ENCODE measurements at regions not wholly inside any gene's neighbourhood (a gene's known extent, or its start where the extent isn't known, plus 50 kb on each side); places are given as distances from the start of the nearest gene placed in this dataset.

- DNase-seq (ENCODE audit: low read depth in 1 of 2, low spot score in 1 of 2): no peak
Measured at GRCh38 chr6:170136541-170137175, 154.2 kb downstream of the DLL1 start.

- no peak for DNase-seq (ENCODE audit: low read depth in 1 of 2, low spot score in 1 of 2)
Measured at GRCh38 chr6:170135821-170136471, 154.9 kb downstream of the DLL1 start.

GRCh38 chr6:170135461-170135820, 155.4 kb downstream of the DLL1 start:
- DNase-seq (ENCODE audit: low read depth in 1 of 2, low spot score in 1 of 2): no peak

GRCh38 chr6:170134471-170135440, 156.1 kb downstream of the DLL1 start:
- no peak for DNase-seq (ENCODE audit: low read depth in 1 of 2, low spot score in 1 of 2)

GRCh38 chr6:170134031-170134470, 156.8 kb downstream of the DLL1 start:
- no peak for DNase-seq (ENCODE audit: low read depth in 1 of 2, low spot score in 1 of 2)

GRCh38 chr6:170132561-170132991, 158.3 kb downstream of the DLL1 start:
- DNase-seq (ENCODE audit: low read depth in 1 of 2, low spot score in 1 of 2): no peak

- no peak for DNase-seq (ENCODE audit: low read depth in 1 of 2, low spot score in 1 of 2)
Measured at GRCh38 chr6:170132011-170132521, 158.8 kb downstream of the DLL1 start.

GRCh38 chr6:170131351-170131750, 159.5 kb downstream of the DLL1 start:
- DNase-seq (ENCODE audit: low read depth in 1 of 2, low spot score in 1 of 2): no peak

- no peak for DNase-seq (ENCODE audit: low read depth in 1 of 2, low spot score in 1 of 2)
Measured at GRCh38 chr6:170130771-170131241, 160.1 kb downstream of the DLL1 start.

GRCh38 chr6:170130201-170130621, 160.7 kb downstream of the DLL1 start:
- no peak for DNase-seq (ENCODE audit: low read depth in 1 of 2, low spot score in 1 of 2)

GRCh38 chr6:170129691-170130171, 161.1 kb downstream of the DLL1 start:
- DNase-seq (ENCODE audit: low read depth in 1 of 2, low spot score in 1 of 2): no peak

GRCh38 chr6:170128811-170129681, 161.8 kb downstream of the DLL1 start:
- no peak for DNase-seq (ENCODE audit: low read depth in 1 of 2, low spot score in 1 of 2)

- DNase-seq (ENCODE audit: low read depth in 1 of 2, low spot score in 1 of 2): no peak
Measured at GRCh38 chr6:170128346-170128745, 162.5 kb downstream of the DLL1 start.

GRCh38 chr6:170127151-170127550, 163.7 kb downstream of the DLL1 start:
- DNase-seq (ENCODE audit: low read depth in 1 of 2, low spot score in 1 of 2): no peak

GRCh38 chr6:170125456-170126300, 165.2 kb downstream of the DLL1 start:
- DNase-seq (ENCODE audit: low read depth in 1 of 2, low spot score in 1 of 2): no peak

GRCh38 chr6:170124836-170125235, 166.0 kb downstream of the DLL1 start:
- no peak for DNase-seq (ENCODE audit: low read depth in 1 of 2, low spot score in 1 of 2)

- no peak for DNase-seq (ENCODE audit: low read depth in 1 of 2, low spot score in 1 of 2)
Measured at GRCh38 chr6:170124150-170124549, 166.7 kb downstream of the DLL1 start.

GRCh38 chr6:170122651-170123050, 168.2 kb downstream of the DLL1 start:
- DNase-seq (ENCODE audit: low read depth in 1 of 2, low spot score in 1 of 2): no peak

All from activated T-helper 1 cell treated with anti-CD3 and anti-CD28 coated beads, Interleukin-2, amount 50 U/mL, for 16 hours (primary cell).